Vagina (tissue), 2 donors: ENCODE measurements at regions not wholly inside any gene's neighbourhood (a gene's known extent, or its start where the extent isn't known, plus 50 kb on each side); places are given as distances from the start of the nearest gene placed in this dataset.
"Not testable (repeated sequence)": the region's sequence is repeated elsewhere in the genome, so short reads cannot be mapped to it uniquely, and the experiment has no call there.

Experiments used
- DNase-seq, 2 donors: peaks; one replicate each; pipeline ENCODE4 v3.0.0-alpha.2; 2017; ENCODE audit errors: extremely low spot score in 2 of 2
- H3K27ac ChIP-seq: fragments of 200-600 bp; sonication (generic); one replicate; pipeline ENCODE4 v1.5.1; 2019
- H3K27me3 ChIP-seq: fragments of 200-600 bp; sonication (generic); one replicate; pipeline ENCODE4 v1.5.1; 2019
- H3K36me3 ChIP-seq, 2 donors: fragments of 200-600 bp; sonication (generic); one replicate each; pipeline ENCODE4 v1.5.1; 2017 to 2019
- H3K4me1 ChIP-seq: fragments of 200-600 bp; sonication (generic); one replicate; pipeline ENCODE4 v1.5.1; 2019
- H3K4me3 ChIP-seq, 2 donors: fragments of 200-600 bp; sonication (generic); 1 replicate in 1 of 2; 2 replicates in 1 of 2; pipeline ENCODE4 v1.5.1; 2016 to 2019
- H3K9me3 ChIP-seq: fragments of 200-600 bp; sonication (generic); one replicate; pipeline ENCODE4 v1.5.1; 2019
- POLR2A ChIP-seq, 2 donors: fragments of 450-650 bp; IDR thresholded peaks; one replicate each; pipeline ENCODE4 v1.6.1; 2017; ENCODE audit warnings: antibody characterized with exemption in 2 of 2, mild to moderate bottlenecking in 2 of 2, moderate library complexity in 2 of 2
- POLR2AphosphoS5 ChIP-seq, 2 donors: sonication (generic); formaldehyde crosslinking; IDR thresholded peaks; one replicate each; pipeline ENCODE4 v1.9.0; 2017; ENCODE audit warnings: antibody characterized with exemption in 2 of 2, mild to moderate bottlenecking in 2 of 2, low read depth in 1 of 2; ENCODE audit not compliant: insufficient read depth in 1 of 2
- intact Hi-C: fragments of 100-400 bp; cut with DNase I; formaldehyde crosslinking; loops from one replicate; pipeline ENCODE4 v1.15.1; 2023
- TF ChIP-seq, protein P1 (sequence below), 3 experiments: fragments of 450-650 bp in 2 of 3; fragments of 200-600 bp in 1 of 3; sonication (generic) in 1 of 3; IDR thresholded peaks; one replicate each; pipeline ENCODE4 v1.5.1; 2017 to 2019; ENCODE audit warnings: antibody characterized with exemption in 3 of 3, mild to moderate bottlenecking in 2 of 3, moderate library complexity in 2 of 3

DNA sequence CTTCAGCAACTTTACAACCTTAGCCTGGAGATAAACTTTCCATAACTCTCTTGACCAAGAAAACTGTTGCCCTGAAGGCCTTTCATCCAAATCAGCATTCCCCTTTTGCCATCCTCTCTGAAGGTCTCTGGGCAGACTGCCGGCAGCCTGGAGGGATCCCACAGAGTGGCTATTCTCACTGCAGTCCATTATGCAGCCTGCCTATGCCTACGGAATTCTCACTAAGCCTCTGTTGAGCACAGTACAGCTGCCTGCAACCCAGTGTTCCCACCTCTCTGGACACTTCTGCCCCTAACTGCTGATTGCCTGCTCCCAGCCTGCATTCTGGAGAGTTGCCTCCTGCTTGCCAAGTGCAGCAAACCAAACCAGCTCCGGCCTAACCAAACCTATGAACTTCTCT lies 548.9 kb upstream of the STEAP1 start:
- Histone ChIP-seq H3K36me3 (no peaks in the 10 kb centered on the region), H3K27ac (no peak overlapping the region), H3K4me1 (no peaks in the 10 kb centered on the region), H3K9me3 (no peaks in the 10 kb centered on the region), H3K4me3 (no peak overlapping the region), H3K27me3 (no peaks in the 10 kb centered on the region)
- intact Hi-C loops = no loop called here
- no peak for TF ChIP-seq POLR2A (IDR thresholded peaks at IDR 0.05)
- TF ChIP-seq POLR2AphosphoS5 (IDR thresholded peaks at IDR 0.05; ENCODE audit: insufficient read depth in 1 of 2, low read depth in 1 of 2) = no peak
- DNase-seq = no peak

DNA sequence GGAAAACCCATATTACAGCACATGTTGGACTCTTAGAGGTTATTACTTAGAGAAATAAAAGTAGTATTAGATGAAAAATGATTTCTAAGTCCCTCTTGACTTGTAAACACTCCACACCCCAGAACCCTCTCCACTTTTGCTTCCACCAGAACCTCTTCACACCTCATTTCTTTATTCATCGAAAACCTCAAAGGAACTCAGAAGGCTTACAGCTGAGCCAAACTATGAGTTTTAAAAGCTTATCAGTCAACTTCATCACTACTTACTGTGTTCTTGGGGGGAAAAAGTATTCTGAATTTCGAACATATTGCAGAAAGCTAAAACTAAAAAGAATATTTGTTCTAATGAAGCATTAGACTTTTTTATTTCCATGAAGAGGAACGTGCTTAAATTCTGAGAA lies 547.8 kb upstream of the STEAP1 start:
- intact Hi-C loops = no loop called here
- no peak for TF ChIP-seq POLR2AphosphoS5 (IDR thresholded peaks at IDR 0.05; ENCODE audit: insufficient read depth in 1 of 2, low read depth in 1 of 2)
- no peak for TF ChIP-seq POLR2A (IDR thresholded peaks at IDR 0.05)
- TF ChIP-seq, protein P1, sequence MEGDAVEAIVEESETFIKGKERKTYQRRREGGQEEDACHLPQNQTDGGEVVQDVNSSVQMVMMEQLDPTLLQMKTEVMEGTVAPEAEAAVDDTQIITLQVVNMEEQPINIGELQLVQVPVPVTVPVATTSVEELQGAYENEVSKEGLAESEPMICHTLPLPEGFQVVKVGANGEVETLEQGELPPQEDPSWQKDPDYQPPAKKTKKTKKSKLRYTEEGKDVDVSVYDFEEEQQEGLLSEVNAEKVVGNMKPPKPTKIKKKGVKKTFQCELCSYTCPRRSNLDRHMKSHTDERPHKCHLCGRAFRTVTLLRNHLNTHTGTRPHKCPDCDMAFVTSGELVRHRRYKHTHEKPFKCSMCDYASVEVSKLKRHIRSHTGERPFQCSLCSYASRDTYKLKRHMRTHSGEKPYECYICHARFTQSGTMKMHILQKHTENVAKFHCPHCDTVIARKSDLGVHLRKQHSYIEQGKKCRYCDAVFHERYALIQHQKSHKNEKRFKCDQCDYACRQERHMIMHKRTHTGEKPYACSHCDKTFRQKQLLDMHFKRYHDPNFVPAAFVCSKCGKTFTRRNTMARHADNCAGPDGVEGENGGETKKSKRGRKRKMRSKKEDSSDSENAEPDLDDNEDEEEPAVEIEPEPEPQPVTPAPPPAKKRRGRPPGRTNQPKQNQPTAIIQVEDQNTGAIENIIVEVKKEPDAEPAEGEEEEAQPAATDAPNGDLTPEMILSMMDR (IDR thresholded peaks at IDR 0.05) = no peak
- Histone ChIP-seq H3K36me3 (no peaks in the 10 kb centered on the region), H3K9me3 (no peaks in the 10 kb centered on the region), H3K4me3 (no peak overlapping the region), H3K27me3 (no peaks in the 10 kb centered on the region), H3K4me1 (no peaks in the 10 kb centered on the region), H3K27ac (no peak overlapping the region)
- DNase-seq = no peak

DNA sequence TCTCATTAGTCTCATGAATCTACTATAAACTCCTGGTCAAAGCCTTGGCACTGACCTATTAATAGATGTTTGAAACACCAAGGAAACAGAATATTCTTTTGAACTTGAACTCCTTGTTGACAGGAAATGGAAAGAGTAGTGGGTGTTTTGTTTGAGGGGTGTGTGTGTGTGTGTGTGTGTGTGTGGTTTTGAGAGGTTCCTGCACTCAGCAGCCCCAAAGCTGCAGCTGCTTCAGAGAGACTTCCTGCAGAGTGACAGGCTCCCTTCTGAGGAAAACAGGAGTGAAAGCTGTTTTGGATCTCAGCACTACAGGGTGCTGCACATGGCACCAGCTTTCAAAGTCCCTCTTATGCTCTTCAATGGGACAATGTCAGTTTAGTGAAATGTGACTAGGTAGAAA lies 546.5 kb upstream of the STEAP1 start:
- Histone ChIP-seq H3K4me1 (no peaks in the 10 kb centered on the region), H3K36me3 (no peaks in the 10 kb centered on the region), H3K27ac (no peak overlapping the region), H3K27me3 (no peaks in the 10 kb centered on the region), H3K9me3 (no peaks in the 10 kb centered on the region), H3K4me3 (no peak overlapping the region)
- intact Hi-C loops = no loop called here
- TF ChIP-seq, protein P1 (IDR thresholded peaks at IDR 0.05) = no peak
- no peak for TF ChIP-seq POLR2AphosphoS5 (IDR thresholded peaks at IDR 0.05; ENCODE audit: insufficient read depth in 1 of 2, low read depth in 1 of 2)
- no peak for TF ChIP-seq POLR2A (IDR thresholded peaks at IDR 0.05)
- DNase-seq = no peak

DNA sequence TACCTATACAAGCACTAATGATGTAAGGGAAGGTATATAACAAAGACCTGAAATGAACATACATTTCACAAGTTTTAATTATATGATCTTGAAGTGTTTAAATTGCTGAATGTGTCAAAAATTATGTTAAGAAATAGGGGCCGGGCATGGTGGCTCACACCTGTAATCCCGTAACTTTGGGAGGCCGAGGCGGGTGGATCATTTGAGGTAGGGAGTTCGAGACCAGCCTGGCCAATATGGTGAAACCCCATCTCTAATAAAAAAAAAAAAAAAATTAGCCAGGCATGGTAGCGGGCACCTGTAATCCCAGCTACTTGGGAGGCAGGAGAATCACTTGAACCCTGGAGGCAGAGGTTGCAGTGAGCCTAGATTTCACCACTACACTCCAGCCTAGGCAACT lies 537.4 kb upstream of the STEAP1 start:
- DNase-seq, H3K27ac ChIP-seq, H3K27me3 ChIP-seq, H3K36me3 ChIP-seq, intact Hi-C loops, H3K4me1 ChIP-seq, H3K9me3 ChIP-seq, H3K4me3 ChIP-seq: not testable (repeated sequence)

DNA sequence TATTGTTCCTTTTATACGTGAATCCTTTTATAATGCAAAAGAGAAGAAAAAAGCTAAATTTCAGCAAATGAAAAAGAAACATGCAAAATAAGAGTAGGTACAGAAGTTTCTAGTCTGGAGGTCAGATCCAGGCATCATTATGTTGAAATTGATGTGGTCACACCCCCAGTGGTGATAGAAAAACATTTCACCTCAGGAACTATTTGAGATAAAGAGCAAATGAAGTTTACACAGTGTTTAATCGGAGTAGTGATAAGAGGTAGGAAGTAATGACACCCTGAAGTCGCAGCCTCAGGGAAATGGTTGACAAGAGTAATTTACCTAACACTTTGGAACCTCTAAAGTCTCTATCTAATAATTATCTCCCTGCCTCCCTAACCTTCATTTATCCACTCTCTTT lies 536.0 kb upstream of the STEAP1 start:
- H3K27ac ChIP-seq = no peak overlapping the region
- intact Hi-C loops = no loop called here
- DNase-seq = no peak
- H3K36me3 ChIP-seq = no peaks in the 10 kb centered on the region
- TF ChIP-seq POLR2AphosphoS5 (IDR thresholded peaks at IDR 0.05; ENCODE audit: insufficient read depth in 1 of 2, low read depth in 1 of 2) = no peak
- TF ChIP-seq, protein P1 (IDR thresholded peaks at IDR 0.05) = no peak
- H3K27me3 ChIP-seq = no peaks in the 10 kb centered on the region
- no peaks in the 10 kb centered on the region for H3K9me3 ChIP-seq
- H3K4me1 ChIP-seq = no peaks in the 10 kb centered on the region
- H3K4me3 ChIP-seq = no peak overlapping the region

DNA sequence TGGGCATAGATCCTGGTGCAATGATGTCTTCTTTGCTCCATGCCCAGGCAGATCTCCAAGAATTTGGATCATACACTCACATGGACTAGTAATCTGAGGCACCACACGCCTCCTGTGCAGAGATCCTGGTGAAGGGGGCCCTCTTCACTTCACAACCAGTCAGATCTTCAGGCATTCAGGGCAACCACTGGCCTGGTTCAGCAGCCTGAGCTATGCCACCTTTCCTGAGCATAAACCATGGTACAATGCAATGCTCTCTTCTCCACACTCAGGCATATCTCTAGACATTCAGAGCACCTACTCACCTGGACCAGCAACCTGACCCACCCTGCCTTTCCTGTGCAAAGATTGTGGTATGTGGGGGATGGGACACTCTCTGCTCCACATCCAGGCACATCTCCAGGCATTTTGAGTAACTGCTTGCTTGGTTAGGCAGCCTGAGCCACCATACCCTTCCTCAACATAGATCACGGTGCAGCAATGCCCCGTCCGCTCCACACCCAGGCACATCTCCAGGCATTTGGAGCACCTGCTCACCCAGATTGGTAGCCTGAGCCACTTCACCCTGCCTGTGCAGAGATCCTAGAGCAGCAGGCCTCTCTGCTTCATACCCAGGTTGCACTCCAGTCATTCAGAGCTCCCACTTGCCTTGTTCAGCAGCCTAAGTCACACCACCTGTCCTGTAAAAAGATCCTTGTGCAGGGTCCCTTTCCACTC lies 532.2 kb upstream of the STEAP1 start:
- TF ChIP-seq, protein P1 (IDR thresholded peaks at IDR 0.05) = no peak
- TF ChIP-seq POLR2A (IDR thresholded peaks at IDR 0.05) = no peak
- TF ChIP-seq POLR2AphosphoS5 (IDR thresholded peaks at IDR 0.05; ENCODE audit: insufficient read depth in 1 of 2, low read depth in 1 of 2) = no peak
- Histone ChIP-seq H3K36me3 (no peaks in the 10 kb centered on the region), H3K27ac (no peak overlapping the region), H3K27me3 (no peaks in the 10 kb centered on the region), H3K4me1 (no peaks in the 10 kb centered on the region), H3K4me3 (no peak overlapping the region), H3K9me3 (no peaks in the 10 kb centered on the region)
- DNase-seq = no peak
- intact Hi-C loops = no loop called here
